ENCODE measurements at regions not wholly inside any gene's neighbourhood (a gene's known extent, or its start where the extent isn't known, plus 50 kb on each side); places are given as distances from the start of the nearest gene placed in this dataset.
A peak's percentile ranks its signal among the peaks of the same experiment; 100 is the strongest.

- 0 out of 2 replicates have a peak, but pooled peaks have one; percentile 32 for TF ChIP-seq TRIM28 (IDR thresholded peaks at IDR 0.05)
- TF ChIP-seq CBX3 (IDR thresholded peaks at IDR 0.05; ENCODE audit: borderline replicate concordance in 1 of 2, low read length in 2 of 2), result peak in 1 of 2 experiments; percentile 76; a peak in 2 of 3 replicates
- peak; percentile 42 for TF ChIP-seq CBFA2T2 (conservative IDR thresholded peaks at IDR 0.05)
- no peak for TF ChIP-seq RFX7 (CRISPR knock-in tag; IDR thresholded peaks at IDR 0.05)
These were observed 86.0 kb downstream of the RPS6KA4 start (continued) for GRCh38 chr11:64444838-64445441.

GRCh38 chr11:64445651-64446050, 86.7 kb downstream of the RPS6KA4 start:
- in situ Hi-C loops (cut with MboI) (no loop called here), intact Hi-C loops (cut with micrococcal nuclease) (no loop called here)
- no peak for TF ChIP-seq PURB (CRISPR knock-in tag; IDR thresholded peaks at IDR 0.05; ENCODE audit: low read depth)
- TF ChIP-seq ETS2 (tag; IDR thresholded peaks at IDR 0.05; ENCODE audit: borderline replicate concordance, poor library complexity, severe bottlenecking), result no peak
- no peak for TF ChIP-seq ZFP30 (CRISPR knock-in tag; IDR thresholded peaks at IDR 0.05; ENCODE audit: borderline replicate concordance)
- TF ChIP-seq STAT5B (CRISPR knock-in tag; IDR thresholded peaks at IDR 0.05), result no peak
- TF ChIP-seq NELFE (IDR thresholded peaks at IDR 0.05; ENCODE audit: insufficient read depth, insufficient read length), result no peak
- no peak for TF ChIP-seq ZNF318 (IDR thresholded peaks at IDR 0.05; ENCODE audit: borderline replicate concordance in 1 of 2, low read depth in 1 of 2)
- TF ChIP-seq ZNF354B (CRISPR knock-in tag; IDR thresholded peaks at IDR 0.05), result no peak
- no peak for TF ChIP-seq TOE1 (IDR thresholded peaks at IDR 0.05; ENCODE audit: borderline replicate concordance)
- no peak for TF ChIP-seq TOE1 (CRISPR knock-in tag; IDR thresholded peaks at IDR 0.05; ENCODE audit: borderline replicate concordance, low read depth)
- no peak for TF ChIP-seq PML (IDR thresholded peaks at IDR 0.05; ENCODE audit: low read length)
- Histone ChIP-seq H3K27ac (ENCODE audit: extremely low read depth, low read depth, low read length) (no peak overlapping the region), H3K27me3 (ENCODE audit: control insufficient read depth in 2 of 2, insufficient read depth in 2 of 2, low read length in 2 of 2) (peaks cover 14 to 45% of the 10 kb centered on the region in 2 experiments), H3K9me3 (replicated peaks; ENCODE audit: control insufficient read depth, insufficient read depth, low read depth, low read length) (no peaks in the 10 kb centered on the region), H2AFZ (ENCODE audit: low read depth, low read length) (0 out of 2 replicates have a peak overlapping the region, but pooled peaks have one; percentile 3), H3K4me1 (replicated peaks in 1 of 2; ENCODE audit: control insufficient read depth in 2 of 2, insufficient read depth in 2 of 2, low read length in 2 of 2) (peaks cover 11 to 17% of the 10 kb centered on the region in 2 experiments), H3K4me3 (no peak overlapping the region), H3K79me2 (ENCODE audit: control insufficient read depth, insufficient read depth, low read length) (no peaks in the 10 kb centered on the region), H3K36me3 (ENCODE audit: control insufficient read depth, insufficient read depth, low read length) (no peaks in the 10 kb centered on the region), H3K9ac (ENCODE audit: insufficient read depth in 1 of 2, low read depth in 2 of 2, low read length in 2 of 2) (no peak overlapping the region), H4K20me1 (replicated peaks; ENCODE audit: control insufficient read depth, insufficient read depth, low read length) (no peaks in the 10 kb centered on the region; the same call in 1 of the 2 replicates), H3K9me1 (ENCODE audit: control insufficient read depth, insufficient read depth, low read length) (peaks cover 2% of the 10 kb centered on the region), H3K4me2 (ENCODE audit: insufficient read depth, low read length) (no peak overlapping the region)
- ATAC-seq, result no peak
- FAIRE-seq, result no peak
- no peak for DNase-seq (ENCODE audit: extremely low read depth in 1 of 4, low spot score in 3 of 4)
- ChIA-PET POLR2A (interaction anchor here (0.7 kb wide), 2 partner anchors 15 to 293 kb away, joined by 4 to 5 read pairs; no protein-coding TSS in a partner anchor), CTCF (ENCODE audit: low intra/inter-chr PET ratio) (no interaction called here)
- 38% methylated on average over 4 of the region's 4 CpGs for WGBS (ENCODE audit: insufficient coverage, low coverage, missing lambda C conversion rate)
- no TSS peak for BruUV-seq (replicated peaks)

Measured in K562 (cell line).